ENCODE measurements at regions not wholly inside any gene's neighbourhood (a gene's known extent, or its start where the extent isn't known, plus 50 kb on each side); places are given as distances from the start of the nearest gene placed in this dataset.

DNA sequence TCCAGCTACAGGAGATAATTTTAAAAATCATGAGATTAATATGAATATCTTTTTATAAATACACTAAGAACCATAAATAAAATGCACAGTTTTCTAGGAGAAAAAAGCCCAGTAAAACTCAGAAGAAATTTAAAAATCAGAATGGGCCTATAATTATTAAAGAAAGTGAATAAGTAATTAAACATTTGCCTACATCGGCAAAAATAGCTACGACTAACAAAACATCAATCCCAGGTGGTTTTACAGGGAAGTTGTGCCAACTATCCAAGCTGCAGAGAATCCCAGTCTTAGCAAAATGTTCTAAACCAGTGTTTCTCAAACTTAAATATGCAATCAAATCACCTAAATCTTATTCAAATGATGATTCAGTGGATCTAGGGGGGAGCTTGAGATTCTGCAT, 180.0 kb downstream of the TRIM29 start:
- Mint-ChIP-seq H3K4me3 (no peak overlapping the region), H3K36me3 (no peaks in the 10 kb centered on the region), H3K27me3 (ENCODE audit: low read depth in 3 of 3) (peaks cover 8 to 26% (median 10%) of the 10 kb centered on the region in 3 donors), H3K4me1 (no peaks in the 10 kb centered on the region), H3K27ac (no peak overlapping the region), H3K9me3 (peaks cover 0 to 3% (median 0%) of the 10 kb centered on the region in 7 donors)
- H3K9me3 ChIP-seq (replicated peaks in 1 of 2; ENCODE audit: control insufficient read depth in 1 of 2, insufficient read depth in 1 of 2, low read length in 2 of 2): no peaks in the 10 kb centered on the region
- H3K4me3 ChIP-seq (replicated peaks in 1 of 3; ENCODE audit: low read depth in 2 of 3, low read length in 3 of 3): no peak overlapping the region
- H2AFZ ChIP-seq (ENCODE audit: insufficient read depth, low read depth, low read length, poor library complexity, severe bottlenecking): no peak overlapping the region
- DNase-seq: no peak
- no peaks in the 10 kb centered on the region for H4K20me1 ChIP-seq (ENCODE audit: insufficient read depth, low read length)
- H3K27me3 ChIP-seq (ENCODE audit: control insufficient read depth in 2 of 2, insufficient read depth in 2 of 2, low read length in 2 of 2): peaks cover 7 to 12% of the 10 kb centered on the region in 2 donors
- no peaks in the 10 kb centered on the region for H3K4me1 ChIP-seq (ENCODE audit: control insufficient read depth in 1 of 2, insufficient read depth in 2 of 2, low read length in 2 of 2)
- H3K9ac ChIP-seq (ENCODE audit: insufficient read depth, low read length, poor library complexity, severe bottlenecking): no peak overlapping the region
- no peak overlapping the region for H3K4me2 ChIP-seq (replicated peaks; ENCODE audit: extremely low read depth, low read length, poor library complexity, severe bottlenecking)
- no peak overlapping the region for H3K27ac ChIP-seq (ENCODE audit: low read depth in 1 of 2, low read length in 2 of 2)
- intact Hi-C loops (cut with micrococcal nuclease): no loop called here
- TF ChIP-seq, protein P1, sequence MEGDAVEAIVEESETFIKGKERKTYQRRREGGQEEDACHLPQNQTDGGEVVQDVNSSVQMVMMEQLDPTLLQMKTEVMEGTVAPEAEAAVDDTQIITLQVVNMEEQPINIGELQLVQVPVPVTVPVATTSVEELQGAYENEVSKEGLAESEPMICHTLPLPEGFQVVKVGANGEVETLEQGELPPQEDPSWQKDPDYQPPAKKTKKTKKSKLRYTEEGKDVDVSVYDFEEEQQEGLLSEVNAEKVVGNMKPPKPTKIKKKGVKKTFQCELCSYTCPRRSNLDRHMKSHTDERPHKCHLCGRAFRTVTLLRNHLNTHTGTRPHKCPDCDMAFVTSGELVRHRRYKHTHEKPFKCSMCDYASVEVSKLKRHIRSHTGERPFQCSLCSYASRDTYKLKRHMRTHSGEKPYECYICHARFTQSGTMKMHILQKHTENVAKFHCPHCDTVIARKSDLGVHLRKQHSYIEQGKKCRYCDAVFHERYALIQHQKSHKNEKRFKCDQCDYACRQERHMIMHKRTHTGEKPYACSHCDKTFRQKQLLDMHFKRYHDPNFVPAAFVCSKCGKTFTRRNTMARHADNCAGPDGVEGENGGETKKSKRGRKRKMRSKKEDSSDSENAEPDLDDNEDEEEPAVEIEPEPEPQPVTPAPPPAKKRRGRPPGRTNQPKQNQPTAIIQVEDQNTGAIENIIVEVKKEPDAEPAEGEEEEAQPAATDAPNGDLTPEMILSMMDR (IDR thresholded peaks at IDR 0.05): no peak
- no peaks in the 10 kb centered on the region for H3K79me2 ChIP-seq (ENCODE audit: insufficient read depth, low read length)
- WGBS (ENCODE audit: insufficient coverage): no CpG with 5 or more reads among the region's 2 CpGs
- H3K36me3 ChIP-seq (replicated peaks in 1 of 2; ENCODE audit: control insufficient read depth in 1 of 2, insufficient read depth in 2 of 2, low read length in 2 of 2): no peaks in the 10 kb centered on the region

DNA sequence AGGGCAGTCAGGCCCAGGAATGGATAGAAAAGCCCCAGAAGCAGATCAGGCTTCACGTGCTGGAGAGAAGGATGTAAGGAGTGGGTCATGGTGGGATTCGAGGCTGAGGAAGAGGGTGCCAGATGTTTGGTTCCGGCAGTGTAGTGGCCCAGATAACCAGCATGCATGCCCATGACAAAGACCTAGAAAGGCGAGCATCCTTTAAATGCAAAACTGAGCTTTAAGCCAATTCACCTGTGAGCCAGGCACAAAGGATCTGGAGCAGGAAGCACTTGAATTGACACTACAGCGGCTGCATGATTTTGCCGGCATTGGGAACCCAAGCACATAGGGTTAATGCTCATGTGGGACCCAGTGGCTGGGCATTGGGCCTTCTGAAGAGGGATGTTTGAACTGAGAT, 185.5 kb downstream of the TRIM29 start:
- peaks cover 8 to 17% (median 14%) of the 10 kb centered on the region in 3 donors for H3K27me3 Mint-ChIP-seq (ENCODE audit: low read depth in 3 of 3)
- intact Hi-C loops (cut with micrococcal nuclease): no loop called here
- 84% methylated on average over 5 of the region's 6 CpGs for WGBS (ENCODE audit: insufficient coverage)

More for the DNA sequence above, 185.5 kb downstream of the TRIM29 start:
- Mint-ChIP-seq H3K36me3 (no peaks in the 10 kb centered on the region), H3K4me1 (no peaks in the 10 kb centered on the region), H3K4me3 (no peak overlapping the region), H3K27ac (no peak overlapping the region), H3K9me3 (peaks cover 0 to 3% (median 0%) of the 10 kb centered on the region in 7 donors)
- no peak for DNase-seq
- Histone ChIP-seq H3K79me2 (ENCODE audit: insufficient read depth, low read length) (no peaks in the 10 kb centered on the region), H3K9me3 (replicated peaks in 1 of 2; ENCODE audit: control insufficient read depth in 1 of 2, insufficient read depth in 1 of 2, low read length in 2 of 2) (no peaks in the 10 kb centered on the region), H3K27me3 (ENCODE audit: control insufficient read depth in 2 of 2, insufficient read depth in 2 of 2, low read length in 2 of 2) (peaks cover 3 to 9% of the 10 kb centered on the region in 2 donors), H2AFZ (ENCODE audit: insufficient read depth, low read depth, low read length, poor library complexity, severe bottlenecking) (no peak overlapping the region), H3K4me1 (ENCODE audit: control insufficient read depth in 1 of 2, insufficient read depth in 2 of 2, low read length in 2 of 2) (no peaks in the 10 kb centered on the region), H3K9ac (ENCODE audit: insufficient read depth, low read length, poor library complexity, severe bottlenecking) (no peak overlapping the region), H3K4me3 (replicated peaks in 1 of 3; ENCODE audit: low read depth in 2 of 3, low read length in 3 of 3) (no peak overlapping the region), H3K27ac (ENCODE audit: low read depth in 1 of 2, low read length in 2 of 2) (no peak overlapping the region), H3K4me2 (replicated peaks; ENCODE audit: extremely low read depth, low read length, poor library complexity, severe bottlenecking) (no peak overlapping the region), H3K36me3 (replicated peaks in 1 of 2; ENCODE audit: control insufficient read depth in 1 of 2, insufficient read depth in 2 of 2, low read length in 2 of 2) (no peaks in the 10 kb centered on the region), H4K20me1 (ENCODE audit: insufficient read depth, low read length) (no peaks in the 10 kb centered on the region)
- TF ChIP-seq, protein P1 (IDR thresholded peaks at IDR 0.05): no peak
